HEK293T (cell line): ENCODE measurements at regions not wholly inside any gene's neighbourhood (a gene's known extent, or its start where the extent isn't known, plus 50 kb on each side); places are given as distances from the start of the nearest gene placed in this dataset.

Experiments
- HDGF ChIP-seq: fragments of 450-650 bp; IDR thresholded peaks from 2 replicates; pipeline ENCODE4 v1.6.1; 2017; ENCODE audit warnings: antibody characterized with exemption, borderline replicate concordance
- SP1 ChIP-seq: fragments of 450-650 bp; IDR thresholded peaks from 2 replicates; pipeline ENCODE4 v1.6.1; 2017
- SUZ12 ChIP-seq: fragments of 450-650 bp; IDR thresholded peaks from 2 replicates; pipeline ENCODE4 v1.6.1; 2016; ENCODE audit warnings: mild to moderate bottlenecking

DNA sequence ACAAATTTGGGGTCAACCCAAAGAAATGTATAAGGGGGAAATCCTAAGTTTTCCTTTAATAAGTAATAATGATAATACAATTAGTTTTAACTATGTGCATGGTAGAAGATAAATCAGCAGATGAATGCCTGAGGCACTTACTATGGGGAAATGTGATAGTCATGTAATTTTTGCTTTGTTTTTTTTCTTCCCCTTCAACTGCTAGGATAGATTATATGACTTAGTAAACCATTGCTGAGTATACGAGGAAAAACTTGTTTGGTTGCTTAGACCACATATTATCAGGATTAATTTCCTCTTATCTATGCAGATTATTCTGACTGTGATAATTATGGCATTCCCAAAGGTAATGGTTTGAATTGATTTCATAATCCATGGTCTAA is 181.1 kb downstream of the TGFB2 start:
- TF ChIP-seq HDGF (no peak), SP1 (no peak), SUZ12 (no peak)
